Urinary bladder (tissue), 3 donors: ENCODE measurements at regions not wholly inside any gene's neighbourhood (a gene's known extent, or its start where the extent isn't known, plus 50 kb on each side); places are given as distances from the start of the nearest gene placed in this dataset.

Experiments
- DNase-seq: peaks from one replicate; pipeline ENCODE4 v3.0.0-alpha.2; 2015; ENCODE audit errors: extremely low spot score
- H3K27ac ChIP-seq: one replicate; pipeline ENCODE4 v1.5.1; 2013; ENCODE audit warnings: low read depth, mild to moderate bottlenecking, moderate library complexity
- H3K36me3 ChIP-seq: one replicate; pipeline ENCODE4 v1.6.1; 2013; ENCODE audit warnings: mild to moderate bottlenecking, moderate library complexity; ENCODE audit not compliant: insufficient read depth
- H3K4me1 ChIP-seq: one replicate; pipeline ENCODE4 v1.6.1; 2013; ENCODE audit warnings: mild to moderate bottlenecking, moderate library complexity; ENCODE audit not compliant: insufficient read depth
- H3K4me3 ChIP-seq: one replicate; pipeline ENCODE4 v1.5.1; 2013; ENCODE audit warnings: low read depth, low read length
- WGBS: extraction: QIAGEN DNeasy Blood & Tissue Kit; methylation state at CpG from one replicate; pipeline ENCODE4 v1.1.7; 2013; 5-methylcytosine and 5-hydroxymethylcytosine counted together
- donor health status: healthy with polysubstance abuse.
- donor health status: healthy.

DNA sequence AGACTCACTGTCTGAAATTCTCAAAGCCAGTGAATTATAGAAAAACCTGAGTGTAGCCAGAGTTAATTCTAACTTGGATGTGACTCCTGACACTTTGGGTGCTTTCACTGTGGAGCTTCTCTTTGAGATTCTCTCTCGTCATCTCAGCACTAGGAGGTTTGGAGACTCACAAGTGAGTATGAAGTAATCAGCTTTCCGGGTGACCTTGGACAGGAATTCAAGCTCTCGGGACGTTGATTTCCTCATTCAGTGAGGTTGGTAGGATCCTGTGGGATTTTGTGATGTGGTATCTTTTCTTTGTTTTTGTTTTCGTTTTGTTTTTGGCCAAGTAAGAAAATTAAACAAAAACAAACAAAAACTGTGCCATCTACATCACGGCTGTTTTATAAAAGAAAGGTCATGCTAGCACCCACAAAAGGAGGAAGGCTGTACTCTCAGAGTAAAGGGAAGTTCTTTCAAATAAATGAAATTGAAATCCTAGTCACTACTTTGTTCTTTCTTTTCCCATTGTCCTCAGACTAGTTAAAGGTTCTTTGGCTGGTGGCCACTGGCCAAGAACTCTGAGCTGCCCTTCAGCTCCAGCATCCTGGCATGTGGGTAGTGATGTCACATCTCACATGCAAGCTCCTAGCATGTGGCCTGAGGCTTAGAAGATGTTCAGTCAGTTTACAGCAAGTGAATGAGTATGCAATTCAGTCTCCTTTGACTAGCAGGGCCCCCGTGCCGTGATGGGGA lies 263.3 kb upstream of the TPM1 start:
- WGBS = 77% methylated on average over 8 of the region's 8 CpGs
- Histone ChIP-seq H3K36me3 (no peaks in the 10 kb centered on the region), H3K4me1 (no peaks in the 10 kb centered on the region), H3K4me3 (no peak overlapping the region), H3K27ac (no peak overlapping the region)
- DNase-seq = no peak

DNA sequence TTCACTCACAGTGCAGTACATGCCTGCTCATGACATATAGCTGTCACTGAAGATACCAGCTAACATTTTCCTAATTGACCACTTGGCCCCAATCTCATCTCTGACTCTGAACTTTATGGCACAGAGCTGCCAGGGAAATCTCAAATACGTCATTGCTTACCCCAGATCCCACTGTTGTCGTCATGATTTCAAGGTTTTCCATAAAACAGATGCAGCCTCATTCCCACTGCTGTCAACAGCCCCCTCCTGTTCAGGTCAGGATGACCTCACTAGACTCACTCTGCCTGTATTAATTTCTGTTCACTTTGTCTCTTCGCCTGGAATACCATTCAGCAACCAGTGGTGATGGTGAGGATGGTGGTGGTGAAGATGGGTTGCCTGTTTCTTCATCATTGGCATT lies 262.6 kb upstream of the TPM1 start:
- Histone ChIP-seq H3K36me3 (no peaks in the 10 kb centered on the region), H3K4me3 (no peak overlapping the region), H3K27ac (no peak overlapping the region), H3K4me1 (no peaks in the 10 kb centered on the region)
- 89% methylated on average over 3 of the region's 3 CpGs for WGBS
- no peak for DNase-seq

DNA sequence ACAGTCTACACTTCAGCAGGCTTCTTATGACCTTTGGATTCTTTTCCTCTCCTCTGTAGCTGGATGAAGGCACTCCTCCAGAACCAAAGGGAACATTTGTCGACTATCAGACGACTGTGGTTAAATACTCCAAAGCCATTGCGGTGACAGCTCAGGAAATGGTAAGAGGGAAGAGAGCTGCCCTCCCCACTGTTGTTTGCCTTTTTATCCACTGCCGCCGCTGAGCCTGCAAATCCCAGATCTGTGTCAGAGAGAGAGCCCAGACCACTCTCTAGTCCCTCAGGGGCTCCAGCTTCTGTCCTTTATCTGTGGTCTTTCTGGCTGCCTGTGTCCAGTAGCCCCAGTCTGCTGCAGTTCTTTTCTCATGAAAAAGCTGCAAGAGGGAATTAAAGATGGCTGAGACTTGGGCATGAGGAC lies 261.5 kb upstream of the TPM1 start:
- no peaks in the 10 kb centered on the region for H3K36me3 ChIP-seq
- 49% methylated on average over 5 of the region's 5 CpGs for WGBS
- H3K4me1 ChIP-seq = no peaks in the 10 kb centered on the region
- DNase-seq = no peak
- no peak overlapping the region for H3K27ac ChIP-seq
- no peak overlapping the region for H3K4me3 ChIP-seq

DNA sequence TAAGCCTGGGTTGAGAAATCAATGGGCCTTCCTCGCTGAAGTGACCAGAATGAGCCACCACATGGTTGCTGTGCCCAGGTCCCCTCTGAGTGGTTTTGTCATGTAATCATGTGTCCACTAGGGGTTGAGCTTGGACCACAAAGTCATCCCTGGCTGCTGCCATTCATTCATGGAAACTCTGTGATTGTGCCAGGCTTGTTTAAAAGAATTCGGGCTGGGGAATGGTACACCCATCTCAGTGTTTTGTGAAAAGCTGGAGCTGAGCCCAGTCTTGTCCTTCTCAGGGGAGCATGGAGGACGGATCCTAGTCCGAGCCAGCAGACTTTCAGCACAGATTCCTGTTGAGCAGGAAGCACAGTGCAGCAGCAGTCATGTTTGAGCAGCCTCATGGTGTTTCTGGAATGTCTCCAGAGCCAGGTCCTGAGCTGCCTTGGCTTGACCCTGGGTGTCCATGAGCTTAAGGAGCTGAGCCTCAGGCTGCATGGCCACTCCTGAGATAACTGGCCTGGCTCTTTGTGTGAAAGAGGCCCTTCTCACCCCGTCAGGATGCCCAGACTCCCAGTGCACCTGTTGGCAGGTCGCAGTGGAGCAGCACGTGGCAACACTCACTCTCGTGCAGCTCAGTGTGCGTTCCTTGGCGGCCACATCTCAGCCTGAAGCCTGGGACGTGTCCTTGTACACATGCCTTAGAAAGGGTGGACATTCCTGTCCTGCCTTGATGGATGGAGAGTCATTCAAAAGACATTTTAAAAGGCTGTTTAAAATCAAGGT lies 260.3 kb upstream of the TPM1 start:
- Histone ChIP-seq H3K4me1 (no peaks in the 10 kb centered on the region), H3K4me3 (no peak overlapping the region), H3K27ac (no peak overlapping the region), H3K36me3 (no peaks in the 10 kb centered on the region)
- 41% methylated on average over 11 of the region's 11 CpGs for WGBS
- DNase-seq = peak; percentile 59

DNA sequence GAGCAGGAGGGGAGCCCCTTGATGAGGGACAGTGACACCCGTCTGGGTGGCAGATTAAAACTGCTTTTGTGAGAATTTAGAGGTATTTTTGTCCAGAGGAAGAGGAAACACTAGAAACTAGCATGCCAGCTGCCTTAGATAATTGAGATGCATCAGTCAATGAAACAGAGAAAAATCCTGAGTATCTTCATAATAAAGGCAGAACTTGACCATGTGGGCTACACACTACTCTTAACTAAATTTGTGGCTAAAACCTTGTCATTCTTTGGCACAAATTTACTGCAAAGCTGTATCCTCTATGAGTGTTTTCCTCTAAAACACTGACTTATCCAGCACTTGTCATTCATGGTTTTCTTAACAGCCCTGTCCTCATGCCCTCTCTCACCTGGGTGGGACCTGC lies 259.7 kb upstream of the TPM1 start:
- DNase-seq = no peak
- 88% methylated on average over 1 of the region's 1 CpG for WGBS
- Histone ChIP-seq H3K36me3 (no peaks in the 10 kb centered on the region), H3K4me3 (no peak overlapping the region), H3K4me1 (no peaks in the 10 kb centered on the region), H3K27ac (no peak overlapping the region)

DNA sequence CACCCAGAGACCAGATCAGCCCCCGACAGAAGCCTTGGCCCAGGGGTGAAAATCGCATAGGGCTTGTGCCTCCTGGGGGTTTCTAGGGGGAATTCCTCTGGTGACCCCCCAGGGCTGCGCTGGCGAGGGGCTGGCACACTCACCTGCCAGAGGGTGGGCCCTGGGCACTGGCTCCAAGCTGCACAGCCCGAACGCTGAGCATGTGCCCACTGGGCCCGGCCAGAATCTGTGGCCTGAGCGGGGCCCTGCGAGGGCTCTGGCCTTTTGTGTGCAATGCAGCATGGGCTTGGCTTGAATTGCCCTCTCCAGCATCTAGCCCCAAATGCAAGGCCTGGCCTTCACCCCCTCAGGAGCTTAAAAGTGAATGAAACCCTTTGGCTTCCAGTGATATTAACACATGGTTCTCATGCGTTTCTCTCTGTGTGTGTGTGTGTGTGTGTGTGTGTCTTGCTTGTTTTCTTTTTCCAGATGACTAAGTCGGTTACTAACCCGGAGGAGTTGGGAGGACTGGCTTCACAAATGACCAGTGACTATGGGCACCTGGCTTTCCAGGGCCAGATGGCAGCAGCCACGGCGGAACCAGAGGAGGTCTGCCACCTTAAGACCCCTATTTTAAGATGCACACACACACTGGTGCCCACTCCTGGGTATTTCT lies 259.1 kb upstream of the TPM1 start:
- no peak overlapping the region for H3K27ac ChIP-seq
- no peaks in the 10 kb centered on the region for H3K36me3 ChIP-seq
- no peak for DNase-seq
- no peaks in the 10 kb centered on the region for H3K4me1 ChIP-seq
- no peak overlapping the region for H3K4me3 ChIP-seq
- 93% methylated on average over 14 of the region's 14 CpGs for WGBS

DNA sequence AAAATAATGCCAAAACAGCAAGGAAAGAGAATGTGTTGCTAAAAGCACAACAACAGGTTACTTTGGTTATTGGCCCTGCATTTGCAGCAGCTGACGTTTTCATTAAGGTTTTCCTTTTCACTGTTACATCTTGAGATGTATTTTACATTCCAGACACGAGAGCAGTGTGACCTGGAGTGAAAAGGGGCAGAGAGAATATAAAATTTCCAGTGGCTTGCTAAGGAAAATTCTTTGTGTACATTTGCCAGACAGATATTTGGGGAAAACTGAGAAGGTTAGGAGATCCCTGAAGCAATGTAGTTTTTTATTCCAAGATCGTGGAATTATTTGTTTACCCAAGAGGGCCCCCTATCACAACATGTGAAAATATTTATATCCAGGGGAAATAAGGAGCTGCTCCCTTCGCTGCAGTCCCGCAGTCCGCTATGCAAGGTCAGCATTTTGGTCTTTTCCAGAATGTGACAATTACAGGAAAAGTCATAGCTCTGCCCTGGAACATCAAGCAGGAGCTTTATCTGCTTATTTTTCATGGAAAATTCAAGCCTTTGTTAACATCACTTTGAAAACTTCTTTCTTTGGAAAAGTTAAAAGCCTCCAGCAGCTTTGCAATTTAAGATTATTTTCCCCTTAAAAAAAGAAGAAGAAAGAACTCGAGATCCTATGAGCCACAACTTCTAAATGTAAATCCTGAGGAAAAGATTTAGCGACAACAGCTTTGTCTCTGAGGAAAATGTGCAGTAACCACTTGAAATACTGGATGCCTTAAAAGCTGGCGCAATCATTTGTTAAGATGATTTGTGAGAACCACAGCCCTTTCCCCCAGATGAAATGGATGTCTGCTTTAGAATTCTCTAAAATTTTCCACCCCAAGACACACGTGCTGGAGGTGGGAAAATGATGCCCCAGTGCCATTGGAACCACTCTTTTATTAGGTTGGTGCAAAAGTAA lies 256.4 kb upstream of the TPM1 start:
- H3K36me3 ChIP-seq = no peaks in the 10 kb centered on the region
- no peak overlapping the region for H3K27ac ChIP-seq
- H3K4me3 ChIP-seq = no peak overlapping the region
- DNase-seq = no peak
- H3K4me1 ChIP-seq = no peaks in the 10 kb centered on the region
- 63% methylated on average over 10 of the region's 10 CpGs for WGBS

DNA sequence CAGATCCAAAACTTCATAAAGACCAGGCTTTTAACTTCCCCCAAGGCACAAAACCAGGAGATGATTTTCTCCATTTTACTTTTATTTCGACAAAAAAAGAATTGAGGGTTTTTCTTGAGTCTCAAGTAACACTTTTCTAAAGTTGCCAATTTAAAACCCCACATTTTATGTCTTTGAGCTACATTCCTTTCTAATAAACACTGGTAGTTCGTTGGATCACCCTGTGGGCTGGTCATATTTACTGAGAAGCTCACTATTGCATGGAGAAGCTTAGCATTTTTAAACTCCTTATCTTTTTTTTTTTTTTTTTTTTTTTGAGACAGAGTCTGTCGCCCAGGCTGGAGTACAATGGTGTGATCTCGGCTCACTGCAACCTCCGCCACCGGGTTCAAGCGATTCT lies 255.1 kb upstream of the TPM1 start:
- WGBS = 89% methylated on average over 7 of the region's 7 CpGs
- Histone ChIP-seq H3K36me3 (no peaks in the 10 kb centered on the region), H3K27ac (no peak overlapping the region), H3K4me3 (no peak overlapping the region), H3K4me1 (no peaks in the 10 kb centered on the region)
- no peak for DNase-seq

DNA sequence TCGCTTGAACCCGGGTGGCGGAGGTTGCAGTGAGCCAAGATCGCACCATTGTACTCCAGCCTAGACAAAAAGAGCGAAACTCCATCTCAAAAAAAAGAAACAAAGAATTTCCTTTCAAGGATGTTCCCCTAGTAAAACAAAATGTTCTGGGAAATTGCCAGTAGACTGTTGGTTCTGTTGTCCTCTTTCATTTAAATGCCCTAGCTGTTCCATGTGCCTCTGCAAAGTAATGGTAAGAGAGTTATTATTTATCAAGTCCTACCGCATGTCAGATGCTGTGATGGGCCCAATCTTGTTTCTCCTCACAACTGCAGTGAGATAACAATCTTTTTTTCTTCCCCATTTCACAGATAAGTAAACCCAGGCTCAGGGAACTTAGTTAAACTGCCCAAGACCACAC lies 254.3 kb upstream of the TPM1 start:
- Histone ChIP-seq H3K4me3 (no peak overlapping the region), H3K4me1 (no peaks in the 10 kb centered on the region), H3K36me3 (no peaks in the 10 kb centered on the region), H3K27ac (no peak overlapping the region)
- WGBS = 97% methylated on average over 6 of the region's 6 CpGs
- no peak for DNase-seq

DNA sequence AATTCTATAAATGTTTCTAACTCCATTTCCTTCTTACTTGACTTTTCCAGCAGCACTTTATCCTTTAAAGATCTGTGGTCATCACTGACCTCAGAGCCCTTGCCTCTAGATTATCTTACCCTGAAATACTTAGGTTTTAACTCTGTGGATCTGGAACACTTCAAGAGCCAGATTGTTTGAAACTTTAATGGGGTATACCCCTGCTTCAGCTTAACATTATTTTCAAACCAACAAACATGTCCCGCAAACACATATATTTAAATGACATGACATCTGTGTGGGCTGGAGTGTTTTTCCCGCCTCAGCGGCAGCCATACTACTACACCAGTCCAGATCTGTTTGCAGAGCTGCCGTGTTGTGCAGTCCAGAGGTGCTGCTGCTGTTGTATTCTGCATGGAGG lies 252.0 kb upstream of the TPM1 start:
- Histone ChIP-seq H3K4me3 (no peak overlapping the region), H3K27ac (no peak overlapping the region), H3K36me3 (no peaks in the 10 kb centered on the region), H3K4me1 (no peaks in the 10 kb centered on the region)
- DNase-seq = no peak
- WGBS = 95% methylated on average over 4 of the region's 4 CpGs

DNA sequence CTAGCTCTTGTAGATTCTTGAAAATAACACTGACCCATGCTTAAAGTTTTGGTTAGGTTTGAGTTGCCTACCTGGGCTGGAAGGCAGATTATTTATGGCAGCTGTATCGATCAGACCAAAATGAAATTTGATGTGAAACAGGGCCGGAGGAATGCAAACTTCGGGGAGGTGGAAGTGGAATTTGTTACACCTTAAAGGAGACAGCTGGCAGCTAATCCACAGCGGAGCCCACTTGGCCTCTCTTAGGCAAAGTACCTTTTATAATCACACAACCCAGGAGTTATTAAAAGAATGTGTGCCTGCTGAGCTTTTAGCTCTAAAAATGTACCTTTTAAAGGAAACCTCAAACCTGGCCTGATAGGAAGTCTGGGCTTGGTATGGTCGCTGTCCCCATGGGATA lies 250.9 kb upstream of the TPM1 start:
- 91% methylated on average over 5 of the region's 5 CpGs for WGBS
- no peak overlapping the region for H3K27ac ChIP-seq

DNA sequence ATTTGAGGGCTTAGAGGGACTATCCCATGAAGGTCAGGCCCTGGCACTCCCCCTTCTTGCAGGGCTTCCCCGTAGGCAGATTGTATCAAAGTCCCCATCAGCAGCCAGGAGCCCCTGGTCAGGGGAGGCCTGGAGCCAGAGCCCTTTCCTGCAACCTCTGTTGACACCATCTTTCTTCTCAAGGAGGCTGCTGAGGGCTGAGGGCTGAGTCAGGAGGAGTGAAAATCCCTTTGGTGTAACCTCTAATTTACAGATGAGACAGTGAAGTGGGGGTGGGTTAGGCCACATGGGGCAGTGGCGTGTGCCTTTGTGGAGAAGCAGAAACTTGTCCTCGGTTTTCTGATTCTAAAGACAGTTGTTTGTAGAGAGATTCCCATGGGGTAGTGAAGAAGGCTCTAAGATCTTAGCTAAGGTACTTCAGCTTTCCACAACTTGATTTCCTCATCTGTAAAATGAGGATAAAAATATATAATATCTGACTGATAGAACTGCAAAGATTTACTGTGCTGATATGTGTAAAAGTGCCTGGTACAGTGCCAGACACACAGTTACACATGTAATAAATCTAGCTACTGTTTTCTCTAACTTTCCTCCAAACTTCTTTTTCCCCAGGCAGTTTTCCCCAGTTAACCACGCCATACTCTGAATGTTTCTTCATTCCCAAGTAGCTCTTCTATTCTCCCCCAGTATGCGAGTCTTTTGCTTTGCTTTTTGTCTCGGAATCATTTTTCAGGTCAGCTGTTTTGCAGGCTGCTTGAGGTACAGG lies 249.4 kb upstream of the TPM1 start:
- H3K27ac ChIP-seq = no peak overlapping the region
- DNase-seq = no peak
- H3K4me3 ChIP-seq = no peak overlapping the region
- H3K36me3 ChIP-seq = no peaks in the 10 kb centered on the region
- H3K4me1 ChIP-seq = no peaks in the 10 kb centered on the region
- 80% methylated on average over 6 of the region's 6 CpGs for WGBS

More for the DNA sequence above, 250.9 kb upstream of the TPM1 start:
- Histone ChIP-seq H3K4me1 (no peaks in the 10 kb centered on the region), H3K36me3 (no peaks in the 10 kb centered on the region), H3K4me3 (no peak overlapping the region)
- DNase-seq = no peak

DNA sequence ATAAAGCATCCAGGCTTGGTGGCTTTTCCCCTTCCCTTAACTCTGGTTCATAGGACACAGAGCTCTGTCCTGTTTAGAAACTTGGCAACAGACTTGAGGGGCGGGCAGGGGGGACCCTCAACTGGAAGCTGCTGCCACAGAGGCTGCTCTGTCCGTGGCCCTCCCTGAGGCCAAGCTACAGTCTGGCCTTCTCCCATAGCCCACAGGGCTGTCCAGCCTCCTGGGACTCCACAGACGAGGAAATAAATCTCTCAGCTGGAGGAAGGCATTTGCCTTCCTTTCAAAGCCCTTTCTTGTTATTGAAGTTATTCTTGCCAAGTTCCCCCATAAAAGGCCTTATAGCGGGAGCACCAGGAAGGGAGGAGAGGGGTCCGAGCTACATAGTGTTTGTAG lies 248.8 kb upstream of the TPM1 start:
- Histone ChIP-seq H3K27ac (no peak overlapping the region), H3K4me3 (no peak overlapping the region), H3K36me3 (no peaks in the 10 kb centered on the region), H3K4me1 (no peaks in the 10 kb centered on the region)
- no peak for DNase-seq
- 61% methylated on average over 5 of the region's 5 CpGs for WGBS
